Bronchial epithelial cell (primary cell): ENCODE measurements at regions not wholly inside any gene's neighbourhood (a gene's known extent, or its start where the extent isn't known, plus 50 kb on each side); places are given as distances from the start of the nearest gene placed in this dataset.

Source experiments
- DNase-seq: peaks from one replicate; pipeline ENCODE4 v3.0.0-alpha.2; 2010; ENCODE audit warnings: low read depth
- FAIRE-seq: peaks from 2 replicates; lab custom pipeline; 2011; peaks lifted over from hg19 to GRCh38; lab: Jason Lieb, UNC
- H3K27me3 ChIP-seq: 2 replicates; pipeline ENCODE4 v1.5.1; 2011; ENCODE audit warnings: low read length; ENCODE audit not compliant: control insufficient read depth, insufficient read depth
- H3K36me3 ChIP-seq: 2 replicates; pipeline ENCODE4 v1.5.1; 2011; ENCODE audit warnings: low read length; ENCODE audit not compliant: control insufficient read depth, insufficient read depth
- H3K4me3 ChIP-seq: 2 replicates; pipeline ENCODE4 v1.5.1; 2011; ENCODE audit warnings: mild to moderate bottlenecking, low read depth, low read length, control low read depth
- TF ChIP-seq, protein P1 (sequence below): IDR thresholded peaks from 2 replicates; pipeline ENCODE4 v1.5.1; 2011; ENCODE audit warnings: mild to moderate bottlenecking, moderate library complexity, low read length, control low read depth, inconsistent platforms; ENCODE audit not compliant: insufficient read depth, severe bottlenecking

- TF ChIP-seq, protein P1, sequence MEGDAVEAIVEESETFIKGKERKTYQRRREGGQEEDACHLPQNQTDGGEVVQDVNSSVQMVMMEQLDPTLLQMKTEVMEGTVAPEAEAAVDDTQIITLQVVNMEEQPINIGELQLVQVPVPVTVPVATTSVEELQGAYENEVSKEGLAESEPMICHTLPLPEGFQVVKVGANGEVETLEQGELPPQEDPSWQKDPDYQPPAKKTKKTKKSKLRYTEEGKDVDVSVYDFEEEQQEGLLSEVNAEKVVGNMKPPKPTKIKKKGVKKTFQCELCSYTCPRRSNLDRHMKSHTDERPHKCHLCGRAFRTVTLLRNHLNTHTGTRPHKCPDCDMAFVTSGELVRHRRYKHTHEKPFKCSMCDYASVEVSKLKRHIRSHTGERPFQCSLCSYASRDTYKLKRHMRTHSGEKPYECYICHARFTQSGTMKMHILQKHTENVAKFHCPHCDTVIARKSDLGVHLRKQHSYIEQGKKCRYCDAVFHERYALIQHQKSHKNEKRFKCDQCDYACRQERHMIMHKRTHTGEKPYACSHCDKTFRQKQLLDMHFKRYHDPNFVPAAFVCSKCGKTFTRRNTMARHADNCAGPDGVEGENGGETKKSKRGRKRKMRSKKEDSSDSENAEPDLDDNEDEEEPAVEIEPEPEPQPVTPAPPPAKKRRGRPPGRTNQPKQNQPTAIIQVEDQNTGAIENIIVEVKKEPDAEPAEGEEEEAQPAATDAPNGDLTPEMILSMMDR, result no peak
- no peaks in the 10 kb centered on the region for H3K27me3 ChIP-seq
- DNase-seq (no peak), FAIRE-seq (no peak)
- no peak overlapping the region for H3K4me3 ChIP-seq
- H3K36me3 ChIP-seq, result no peaks in the 10 kb centered on the region
Measured at GRCh38 chr5:124203303-124203702, 543.1 kb downstream of the ZNF608 start.

DNA sequence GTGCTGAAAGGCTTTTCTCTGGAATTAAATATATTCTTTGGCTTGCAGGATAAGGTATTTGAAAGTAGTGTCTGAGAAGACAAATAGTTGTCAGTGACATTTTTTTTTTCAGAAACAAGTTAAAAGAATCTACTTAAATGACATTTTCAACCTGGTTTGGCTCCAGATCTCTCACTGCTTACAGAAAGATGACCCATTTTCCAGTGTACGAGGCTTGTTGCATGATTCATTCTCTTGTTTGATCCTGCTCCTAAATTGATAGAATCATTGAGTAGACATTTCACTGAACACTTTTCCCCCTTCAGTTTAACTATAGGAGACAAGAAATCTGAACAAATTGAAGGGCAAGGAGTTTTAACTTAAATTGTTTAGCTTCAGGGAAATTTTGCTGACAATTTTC, 546.1 kb downstream of the ZNF608 start:
- no peaks in the 10 kb centered on the region for H3K36me3 ChIP-seq
- DNase-seq (peak; percentile 44), FAIRE-seq (no peak)
- H3K4me3 ChIP-seq, result no peak overlapping the region
- TF ChIP-seq, protein P1, result no peak
- no peaks in the 10 kb centered on the region for H3K27me3 ChIP-seq

DNA sequence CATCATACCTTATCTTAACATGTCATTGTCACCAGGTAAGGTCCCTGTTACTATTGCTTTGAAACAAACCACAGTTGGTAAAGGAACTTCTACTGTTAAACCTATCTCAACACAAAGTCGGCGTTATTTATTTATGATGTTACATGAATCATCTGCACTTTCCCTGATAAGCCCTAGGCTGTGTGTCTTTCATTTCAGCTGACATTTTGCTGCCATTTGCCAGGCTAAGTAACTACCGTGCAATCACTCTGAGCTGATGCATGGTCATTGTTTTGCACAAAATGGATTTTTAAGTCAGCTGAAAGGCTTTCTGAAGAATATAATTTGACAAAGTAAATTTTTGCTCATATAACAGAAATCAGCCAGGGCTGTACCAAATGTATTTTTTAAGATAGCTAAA, 546.5 kb downstream of the ZNF608 start:
- Histone ChIP-seq H3K36me3 (no peaks in the 10 kb centered on the region), H3K27me3 (no peaks in the 10 kb centered on the region), H3K4me3 (no peak overlapping the region)
- DNase-seq (peak; percentile 18), FAIRE-seq (no peak)
- TF ChIP-seq, protein P1, result no peak

DNA sequence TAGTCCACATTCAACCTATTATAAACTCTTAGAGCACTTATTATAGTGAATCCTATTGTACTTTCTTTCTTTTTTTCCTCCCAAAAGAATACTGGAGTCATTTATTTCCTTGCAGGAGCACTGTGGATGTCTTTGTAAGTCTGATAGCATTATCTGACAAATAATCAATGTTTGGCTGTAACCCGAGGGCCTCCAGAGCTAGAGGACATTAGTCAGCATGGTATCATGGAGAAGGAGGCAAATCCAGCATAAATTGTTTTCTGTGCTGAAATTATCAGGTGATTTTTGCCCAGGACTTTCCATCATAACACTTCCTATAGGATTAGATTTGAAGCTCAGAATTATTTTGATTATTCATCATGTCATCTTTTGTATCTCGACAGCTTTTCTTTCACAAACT, 551.0 kb downstream of the ZNF608 start:
- no peaks in the 10 kb centered on the region for H3K27me3 ChIP-seq
- TF ChIP-seq, protein P1, result no peak
- DNase-seq (no peak), FAIRE-seq (no peak)
- H3K4me3 ChIP-seq, result no peak overlapping the region
- no peaks in the 10 kb centered on the region for H3K36me3 ChIP-seq

DNA sequence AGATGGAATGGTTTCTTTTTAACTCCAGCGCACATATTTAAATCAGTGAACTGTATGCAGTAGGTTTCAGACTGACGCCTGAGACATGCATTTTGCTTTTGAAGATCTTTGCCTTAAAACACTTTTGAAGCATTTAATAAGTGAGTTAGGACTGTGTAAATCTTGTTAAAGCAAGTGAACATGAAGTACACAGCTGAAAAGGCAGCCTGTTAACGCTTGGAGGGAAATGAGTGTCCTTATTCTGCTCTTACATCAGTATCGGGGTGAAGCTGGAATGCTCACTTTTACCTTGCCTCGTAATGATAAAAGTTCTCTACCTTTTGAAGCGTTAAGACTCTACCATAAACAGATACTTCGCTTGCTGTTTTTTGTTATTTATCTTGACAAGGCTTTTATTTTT, 552.2 kb downstream of the ZNF608 start:
- TF ChIP-seq, protein P1, result no peak
- H3K4me3 ChIP-seq, result no peak overlapping the region
- no peaks in the 10 kb centered on the region for H3K27me3 ChIP-seq
- H3K36me3 ChIP-seq, result no peaks in the 10 kb centered on the region
- no peak for DNase-seq
- FAIRE-seq, result no peak

GRCh38 chr5:124193371-124193789, 553.1 kb downstream of the ZNF608 start:
- no peaks in the 10 kb centered on the region for H3K27me3 ChIP-seq
- TF ChIP-seq, protein P1, result no peak
- no peaks in the 10 kb centered on the region for H3K36me3 ChIP-seq
- FAIRE-seq (no peak), DNase-seq (peak; percentile 75)
- H3K4me3 ChIP-seq, result no peak overlapping the region
